HCT116 (cell line): ENCODE measurements at regions not wholly inside any gene's neighbourhood (a gene's known extent, or its start where the extent isn't known, plus 50 kb on each side); places are given as distances from the start of the nearest gene placed in this dataset.

Experiments
- ATAC-seq: fragments of 200-7000 bp; cut with Tn5 transposase; 2 replicates; pipeline ENCODE4 v1.9.1; 2020; ENCODE audit warnings: mild to moderate bottlenecking, moderate library complexity
- BruUV-seq: library from RNA; stranded (reverse); fragments of 400-500 nt; replicated peaks from 2 replicates; lab custom pipeline; 2021; lab: Mats Ljungman, UMichigan
- CTCF ChIA-PET: fragments of 300-600 bp; sonication (Branson Sonifier 250); formaldehyde crosslinking; loops from one replicate; lab custom pipeline; 2021; ENCODE audit warnings: antibody characterized with exemption; lab: Charles Lee
- POLR2A ChIA-PET: fragments of 300-600, 350-600 bp; sonication (Branson Sonifier 250); formaldehyde crosslinking; loops from one replicate; lab custom pipeline; 2021; ENCODE audit warnings: antibody characterized with exemption; lab: Charles Lee
- RAD21 ChIA-PET, 2 experiments: fragments of 300-600 bp; sonication (Branson Sonifier 250); formaldehyde crosslinking; loops; one replicate each; lab custom pipeline; 2023; ENCODE audit warnings: low total read pairs in 2 of 2; ENCODE audit not compliant: uncharacterized antibody in 2 of 2, unreplicated experiment in 2 of 2, low non-redundant PET in 1 of 2; lab: Charles Lee
- DNase-seq: peaks from one replicate; pipeline ENCODE4 v3.0.0-alpha.2; 2010; ENCODE audit warnings: low read depth, low spot score
- H2AFZ ChIP-seq: fragments of 200-600 bp; shearing (Covaris generic), sonication (generic); 2 replicates; pipeline ENCODE4 v1.6.1; 2017; ENCODE audit warnings: low read depth, mixed run types, mixed read lengths, antibody characterized with exemption, low read length; ENCODE audit not compliant: poor library complexity, severe bottlenecking
- H3K27ac ChIP-seq: 2 replicates; pipeline ENCODE4 v1.5.1; 2012; ENCODE audit warnings: low read depth, low read length
- H3K27me3 ChIP-seq: fragments of 200-600 bp; sonication (generic); 2 replicates; pipeline ENCODE4 v1.6.1; 2016; ENCODE audit warnings: mixed run types, low read length, mixed read lengths; ENCODE audit not compliant: insufficient read depth
- H3K36me3 ChIP-seq, 2 experiments: fragments of 200-500 bp in 1 of 2; fragments of 200-600 bp in 1 of 2; sonication (Bioruptor generic) in 1 of 2; sonication (generic) in 1 of 2; 2 replicates each; pipeline versions ENCODE4 v1.5.1 to v1.6.1; 2014 to 2016; ENCODE audit warnings: low read length in 2 of 2, inconsistent platforms in 1 of 2, mixed read lengths in 1 of 2, mixed run types in 1 of 2; ENCODE audit not compliant: insufficient read depth in 2 of 2, control insufficient read depth in 1 of 2
- H3K4me1 ChIP-seq, 2 experiments: fragments of 200-600 bp in 1 of 2; sonication (generic) in 1 of 2; 2 replicates each; pipeline versions ENCODE4 v1.5.1 to v1.6.1; 2012 to 2017; ENCODE audit warnings: low read length in 2 of 2, inconsistent platforms in 1 of 2, mild to moderate bottlenecking in 1 of 2, mixed read lengths in 1 of 2, mixed run types in 1 of 2, moderate library complexity in 1 of 2; ENCODE audit not compliant: insufficient read depth in 2 of 2, control insufficient read depth in 1 of 2
- H3K4me2 ChIP-seq: fragments of 200-600 bp; sonication (generic); 2 replicates; pipeline ENCODE4 v1.6.1; 2017; ENCODE audit warnings: mixed run types, low read length, mixed read lengths
- H3K4me3 ChIP-seq, 2 experiments: fragments of 200-600 bp in 1 of 2; sonication (generic) in 1 of 2; replicated peaks in 1 of 2; 2 replicates each; pipeline ENCODE4 v1.5.1; 2011 to 2016; ENCODE audit warnings: low read length in 2 of 2, control low read depth in 1 of 2, low read depth in 1 of 2, mild to moderate bottlenecking in 1 of 2, mixed read lengths in 1 of 2, mixed run types in 1 of 2
- H3K79me2 ChIP-seq: fragments of 200-600 bp; sonication (generic); 2 replicates; pipeline ENCODE4 v1.6.1; 2017; ENCODE audit warnings: mild to moderate bottlenecking, mixed run types, low read length, moderate library complexity, mixed read lengths; ENCODE audit not compliant: insufficient read depth
- H3K9ac ChIP-seq: fragments of 200-600 bp; sonication (generic); 2 replicates; pipeline ENCODE4 v1.6.1; 2016; ENCODE audit warnings: low read length, mixed read lengths
- H3K9me2 ChIP-seq: fragments of 200-600 bp; sonication (generic), shearing (Covaris generic); 2 replicates; pipeline ENCODE4 v1.6.1; 2017; ENCODE audit warnings: mixed run types, mild to moderate bottlenecking, moderate library complexity; ENCODE audit not compliant: insufficient read depth
- H3K9me3 ChIP-seq, 2 experiments: fragments of 200-500 bp in 1 of 2; fragments of 200-600 bp in 1 of 2; sonication (Bioruptor generic) in 1 of 2; sonication (generic) in 1 of 2; 2 replicates each; pipeline ENCODE4 v1.6.1; 2014 to 2017; ENCODE audit warnings: low read length in 2 of 2, mixed read lengths in 2 of 2, inconsistent platforms in 1 of 2, low read depth in 1 of 2, mild to moderate bottlenecking in 1 of 2, mixed run types in 1 of 2, moderate library complexity in 1 of 2; ENCODE audit not compliant: control insufficient read depth in 1 of 2, insufficient read depth in 1 of 2
- H4K20me1 ChIP-seq: fragments of 200-600 bp; sonication (generic), shearing (Covaris generic); 2 replicates; pipeline ENCODE4 v1.6.1; 2017; ENCODE audit warnings: mixed run types, mild to moderate bottlenecking, moderate library complexity; ENCODE audit not compliant: insufficient read depth
- ATF3 ChIP-seq: IDR thresholded peaks from 2 replicates; pipeline ENCODE4 v1.6.1; 2012
- CBX3 ChIP-seq: IDR thresholded peaks from 2 replicates; pipeline ENCODE4 v1.6.1; 2012; ENCODE audit warnings: low read depth
- CEBPB ChIP-seq: IDR thresholded peaks from 2 replicates; pipeline ENCODE4 v1.6.1; 2012; ENCODE audit warnings: low read depth
- EZH2phosphoT487 ChIP-seq: fragments of 200-600 bp; IDR thresholded peaks from 2 replicates; pipeline ENCODE4 v1.6.1; 2018; ENCODE audit warnings: antibody characterized with exemption, borderline replicate concordance
- POLR2A ChIP-seq: IDR thresholded peaks from 2 replicates; pipeline ENCODE4 v1.7.0; 2011; ENCODE audit warnings: borderline replicate concordance; ENCODE audit not compliant: insufficient read depth, insufficient read length; ENCODE audit errors: extremely low read depth
- REST ChIP-seq: IDR thresholded peaks from 2 replicates; pipeline ENCODE4 v1.6.1; 2012; ENCODE audit warnings: low read depth
- SIN3A ChIP-seq: IDR thresholded peaks from 2 replicates; pipeline ENCODE4 v1.6.1; 2012; ENCODE audit warnings: low read depth
- SP1 ChIP-seq: IDR thresholded peaks from 2 replicates; pipeline ENCODE4 v1.6.1; 2012; ENCODE audit warnings: low read depth
- YY1 ChIP-seq: IDR thresholded peaks from 2 replicates; pipeline ENCODE4 v1.6.1; 2011; ENCODE audit warnings: low read length, low read depth, moderate library complexity, mild to moderate bottlenecking; ENCODE audit not compliant: insufficient replicate concordance; ENCODE audit errors: extremely low read depth
- ZFX ChIP-seq: fragments of 450-650 bp; IDR thresholded peaks from 2 replicates; pipeline ENCODE4 v1.6.1; 2017
- intact Hi-C: fragments of 100-400 bp; cut with micrococcal nuclease; formaldehyde crosslinking; loops from 2 replicates; pipeline ENCODE4 v1.10.0; 2022

DNA sequence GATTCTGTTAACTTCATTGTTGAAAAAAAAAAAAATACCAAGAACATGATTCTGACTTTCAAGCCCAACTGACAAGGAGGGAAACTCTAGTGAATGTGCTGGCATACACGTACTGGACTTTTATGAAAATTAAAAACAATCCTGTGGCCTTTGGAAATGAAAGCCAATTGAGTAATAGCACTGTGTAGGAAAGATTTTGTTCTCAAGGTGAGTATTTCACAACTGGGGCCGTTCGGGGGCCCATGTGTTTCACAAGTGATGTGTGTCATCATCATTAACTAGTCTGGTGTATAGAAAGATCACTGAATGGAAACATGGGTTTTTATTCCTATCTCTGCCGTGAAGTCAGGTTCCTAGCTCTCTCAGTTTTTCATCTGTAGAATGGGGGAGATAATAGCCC is 605.0 kb upstream of the CLINT1 start:
- no peak for DNase-seq
- Histone ChIP-seq H3K27ac (no peak overlapping the region), H3K36me3 (no peaks in the 10 kb centered on the region), H2AFZ (no peak overlapping the region), H3K9ac (no peak overlapping the region), H3K9me3 (no peaks in the 10 kb centered on the region), H3K9me2 (no peaks in the 10 kb centered on the region), H3K4me2 (no peak overlapping the region), H3K4me1 (no peaks in the 10 kb centered on the region), H3K27me3 (no peaks in the 10 kb centered on the region), H3K79me2 (no peaks in the 10 kb centered on the region), H3K4me3 (no peak overlapping the region), H4K20me1 (no peaks in the 10 kb centered on the region)
- intact Hi-C loops: no loop called here
- ATAC-seq: no peak
- CTCF ChIA-PET: no interaction called here
- TF ChIP-seq CEBPB: no peak
- no peak for TF ChIP-seq CBX3
- TF ChIP-seq SP1: no peak
- TF ChIP-seq ZFX: no peak
- no peak for TF ChIP-seq ATF3
- TF ChIP-seq EZH2phosphoT487: no peak
- TF ChIP-seq YY1: no peak
- TF ChIP-seq POLR2A: no peak
- no TSS peak for BruUV-seq
- POLR2A ChIA-PET: no interaction called here
- RAD21 ChIA-PET: no interaction called here

GRCh38 chr5:158463188-158463587 is 604.2 kb upstream of the CLINT1 start:
- no TSS peak for BruUV-seq
- POLR2A ChIA-PET: no interaction called here
- DNase-seq: no peak

More at GRCh38 chr5:158463188-158463587, 604.2 kb upstream of the CLINT1 start:
- no peaks in the 10 kb centered on the region for H3K4me1 ChIP-seq
- H3K36me3 ChIP-seq: no peaks in the 10 kb centered on the region
- H3K27ac ChIP-seq: no peak overlapping the region
- H3K9me3 ChIP-seq: no peaks in the 10 kb centered on the region
- no peak overlapping the region for H3K4me2 ChIP-seq
- no peak for ATAC-seq
- no peak overlapping the region for H3K9ac ChIP-seq
- no peaks in the 10 kb centered on the region for H3K79me2 ChIP-seq
- intact Hi-C loops: no loop called here
- no peaks in the 10 kb centered on the region for H4K20me1 ChIP-seq
- no peaks in the 10 kb centered on the region for H3K27me3 ChIP-seq
- RAD21 ChIA-PET: no interaction called here
- H3K9me2 ChIP-seq: no peaks in the 10 kb centered on the region
- H3K4me3 ChIP-seq: no peak overlapping the region
- CTCF ChIA-PET: no interaction called here
- H2AFZ ChIP-seq: no peak overlapping the region
- no peak for TF ChIP-seq CBX3
- TF ChIP-seq SIN3A: no peak
- TF ChIP-seq EZH2phosphoT487: no peak
- no peak for TF ChIP-seq SP1
- no peak for TF ChIP-seq ATF3
- no peak for TF ChIP-seq REST
- TF ChIP-seq, all 23 proteins: peak for 0
